GM18511 (cell line): ENCODE measurements at regions not wholly inside any gene's neighbourhood (a gene's known extent, or its start where the extent isn't known, plus 50 kb on each side); places are given as distances from the start of the nearest gene placed in this dataset.
"Not testable (repeated sequence)": the region's sequence is repeated elsewhere in the genome, so short reads cannot be mapped to it uniquely, and the experiment has no call there.

Experiments used
- ATAC-seq: cut with Tn5 transposase; IDR thresholded peaks from one replicate; pipeline ENCODE4 v1.9.1; 2021; ENCODE audit warnings: mild to moderate bottlenecking, moderate library complexity; ENCODE audit not compliant: unreplicated experiment

DNA sequence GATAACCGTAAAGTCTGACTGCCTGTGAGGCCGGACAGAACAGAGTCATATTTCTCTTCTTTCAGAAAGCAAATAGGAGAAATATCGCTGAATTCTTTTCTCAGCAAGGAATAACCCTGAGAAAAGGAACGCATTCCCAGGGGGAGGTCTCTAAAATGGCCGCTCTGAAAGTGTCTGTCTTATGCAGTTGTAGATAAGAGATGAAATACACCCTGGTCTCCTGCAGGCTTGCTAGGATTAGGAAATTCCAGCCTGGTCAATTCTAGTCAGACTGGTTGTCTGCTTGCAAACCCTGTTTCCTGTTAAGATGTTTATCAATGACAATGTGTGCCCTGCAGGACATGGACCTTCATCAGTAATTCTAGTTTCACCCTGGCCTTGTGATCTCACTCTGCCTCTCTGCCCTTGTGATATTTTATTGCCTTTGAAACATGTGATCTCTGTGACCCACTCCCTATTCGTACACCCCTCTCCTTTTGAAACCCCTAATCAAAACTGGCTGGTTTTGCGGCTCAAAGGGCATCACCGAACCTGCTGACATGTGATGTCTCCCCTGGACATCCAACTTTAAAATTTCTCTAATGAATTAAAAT lies 934.8 kb upstream of the SPRY2 start:
- no peak for ATAC-seq

- ATAC-seq, result no peak
These were observed 906.8 kb upstream of the SPRY2 start for GRCh38 chr13:81247711-81248110.

DNA sequence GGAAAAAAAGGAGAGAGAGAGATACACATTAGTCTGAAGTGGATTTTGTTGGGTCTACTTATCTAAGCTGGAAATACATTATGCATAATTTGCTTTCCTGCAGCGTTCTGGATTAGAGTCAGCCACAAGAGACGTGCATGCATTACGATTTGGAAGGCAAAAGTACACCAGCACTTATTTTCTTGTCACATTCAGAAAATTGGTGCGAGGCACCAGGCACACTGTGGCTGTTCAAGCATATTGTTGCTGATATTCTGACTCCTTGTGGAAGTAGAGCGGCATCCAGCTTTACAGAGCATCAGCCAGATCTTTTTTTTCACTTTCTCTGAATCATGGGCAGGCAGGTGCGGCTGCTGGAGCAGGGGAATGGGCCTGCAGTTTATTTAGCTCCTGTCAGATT lies 905.6 kb upstream of the SPRY2 start:
- ATAC-seq, result no peak

DNA sequence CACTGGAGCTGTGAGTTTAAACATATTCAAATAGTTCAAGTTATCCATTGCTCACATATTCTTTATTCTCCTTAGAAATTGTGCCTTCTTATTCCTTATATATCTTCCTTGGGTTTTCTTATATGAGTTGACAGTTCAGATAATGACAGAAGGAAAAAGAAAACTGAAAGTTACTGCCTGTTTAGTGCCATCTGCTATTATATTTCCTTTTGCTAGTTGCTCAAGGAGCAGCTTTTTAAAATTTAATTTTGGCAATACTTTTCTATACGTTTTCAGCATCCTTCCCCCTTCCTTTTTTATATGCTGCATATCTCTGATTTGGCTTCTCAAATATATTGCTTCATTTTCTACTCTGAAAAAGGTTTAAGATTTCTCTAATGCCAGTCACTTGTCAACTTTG lies 903.1 kb upstream of the SPRY2 start:
- ATAC-seq, result no peak

GRCh38 chr13:81230386-81230785 lies 889.5 kb upstream of the SPRY2 start:
- no peak for ATAC-seq

DNA sequence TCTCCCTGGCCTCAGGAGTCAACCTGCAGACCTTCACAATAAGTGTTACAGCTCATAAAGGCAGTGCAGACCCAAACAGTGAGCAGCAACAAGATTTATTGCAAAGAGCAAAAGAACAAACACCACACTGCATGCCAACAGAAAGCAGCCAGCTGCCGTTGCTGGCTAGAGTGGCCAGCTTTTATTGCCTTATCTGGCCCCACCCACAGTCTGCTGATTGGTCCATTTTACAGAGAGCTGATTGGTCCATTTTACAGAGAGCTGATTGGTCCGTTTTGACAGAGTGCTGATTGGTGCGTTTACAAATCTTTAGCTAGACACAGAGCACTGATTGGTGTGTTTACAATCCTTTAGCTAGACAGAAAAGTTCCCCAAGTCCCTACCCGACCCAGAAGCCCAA lies 885.9 kb upstream of the SPRY2 start:
- not testable (repeated sequence) for ATAC-seq

DNA sequence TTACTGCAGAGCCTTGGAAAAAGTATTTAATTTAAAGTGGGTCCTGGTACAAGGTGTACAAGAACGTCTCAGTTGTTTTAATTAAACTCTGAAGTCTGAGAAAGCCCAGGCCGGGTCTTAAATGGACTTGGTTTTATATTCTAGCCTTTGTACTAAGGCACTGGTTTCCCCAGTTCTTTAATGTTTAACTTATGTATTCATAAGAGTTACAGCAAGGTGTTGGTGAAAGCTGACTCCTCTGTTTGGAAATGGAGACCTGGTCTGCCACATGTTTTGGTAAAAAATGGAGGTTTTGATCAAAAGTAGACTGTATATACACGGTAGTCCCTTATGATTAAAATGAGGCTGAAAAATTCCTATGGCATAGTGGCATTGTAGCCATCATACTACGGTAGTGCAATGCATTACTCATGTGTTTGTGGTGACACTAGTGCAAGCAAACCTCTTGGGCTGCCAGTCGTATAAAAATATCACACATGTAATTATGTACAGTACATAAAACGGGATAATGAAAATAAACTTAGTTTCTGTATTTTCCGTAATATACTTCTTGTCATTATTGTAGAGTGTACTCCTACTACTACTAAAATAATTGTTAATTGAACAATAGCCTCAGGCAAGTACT lies 883.4 kb upstream of the SPRY2 start:
- no peak for ATAC-seq

GRCh38 chr13:81223778-81224177 lies 882.9 kb upstream of the SPRY2 start:
- no peak for ATAC-seq

- ATAC-seq, result no peak
These were observed 870.8 kb upstream of the SPRY2 start for GRCh38 chr13:81211713-81212112.

DNA sequence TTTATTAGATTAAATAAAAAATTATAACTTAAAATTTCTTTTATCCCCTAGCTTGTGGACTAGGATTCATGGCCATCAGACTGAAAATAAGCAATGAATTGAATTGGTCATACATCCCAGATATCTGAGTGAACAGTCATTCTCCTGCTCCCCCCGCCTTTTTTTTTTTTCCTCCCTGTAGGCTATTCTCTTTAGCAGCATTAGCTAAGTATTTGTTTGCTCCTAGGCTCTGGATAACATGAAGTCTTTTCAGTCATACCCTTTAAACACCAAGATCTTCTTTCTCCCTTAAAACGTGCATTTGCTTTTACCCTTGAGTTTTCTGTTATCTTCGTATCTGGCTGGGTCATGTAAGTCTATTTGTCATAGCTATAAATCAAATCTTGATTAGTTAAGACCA lies 866.7 kb upstream of the SPRY2 start:
- ATAC-seq, result no peak

DNA sequence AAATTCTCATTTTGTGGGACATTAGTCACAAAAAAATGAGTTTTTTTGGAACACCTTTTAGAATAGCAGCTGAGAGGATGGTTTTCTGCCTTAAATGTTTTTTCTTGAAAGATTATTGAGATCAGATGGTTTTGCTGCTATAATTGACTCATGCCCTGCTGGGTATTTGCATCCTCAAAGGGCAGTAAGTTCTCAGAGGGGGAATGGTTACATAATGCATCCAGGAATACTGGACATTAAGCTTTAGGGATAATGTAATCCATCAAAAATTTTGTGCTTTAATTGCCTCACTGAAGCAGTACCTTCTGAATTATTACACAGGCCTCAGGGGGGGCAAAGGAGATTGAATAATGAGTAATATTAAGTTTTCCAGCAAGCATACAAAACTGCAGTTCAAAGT lies 866.3 kb upstream of the SPRY2 start:
- no peak for ATAC-seq

DNA sequence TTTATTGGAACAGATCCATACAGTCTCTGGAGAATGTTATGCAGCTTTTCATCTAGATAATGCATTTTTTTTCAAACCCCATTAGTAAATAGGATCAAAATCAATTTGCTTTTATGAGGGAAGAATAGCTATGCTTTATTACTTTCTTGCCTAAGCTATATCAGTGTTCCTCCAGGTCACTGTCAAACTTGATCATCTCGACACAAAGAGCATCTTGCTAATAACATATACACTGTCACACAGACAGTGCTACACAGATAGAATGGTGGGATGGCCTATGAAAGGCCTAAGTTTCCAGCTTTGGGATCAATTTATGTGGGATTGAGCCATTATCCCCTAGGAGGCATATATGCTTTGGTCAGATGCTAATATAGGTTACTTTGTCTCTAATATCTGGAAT lies 862.9 kb upstream of the SPRY2 start:
- no peak for ATAC-seq

DNA sequence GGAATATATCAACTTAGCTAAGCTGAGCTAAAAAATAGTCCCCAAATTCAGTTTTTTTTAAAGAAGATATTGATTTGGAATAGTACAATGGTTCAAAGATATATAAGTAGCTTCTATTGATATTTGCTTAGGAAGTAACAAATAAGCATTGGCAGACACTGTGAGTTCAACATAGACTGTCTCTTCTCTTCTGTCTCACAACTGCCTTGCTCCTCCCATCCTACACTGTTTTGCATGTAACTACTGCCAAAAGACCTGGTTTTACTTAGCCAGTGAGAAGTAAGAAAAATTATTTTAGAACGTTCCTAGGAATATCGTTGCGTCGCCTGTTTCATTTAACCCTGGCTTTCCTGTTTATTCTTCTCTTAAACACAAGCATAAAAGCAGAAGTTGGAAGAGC lies 859.0 kb upstream of the SPRY2 start:
- ATAC-seq, result no peak

GRCh38 chr13:81197966-81198365 lies 857.0 kb upstream of the SPRY2 start:
- ATAC-seq, result no peak

DNA sequence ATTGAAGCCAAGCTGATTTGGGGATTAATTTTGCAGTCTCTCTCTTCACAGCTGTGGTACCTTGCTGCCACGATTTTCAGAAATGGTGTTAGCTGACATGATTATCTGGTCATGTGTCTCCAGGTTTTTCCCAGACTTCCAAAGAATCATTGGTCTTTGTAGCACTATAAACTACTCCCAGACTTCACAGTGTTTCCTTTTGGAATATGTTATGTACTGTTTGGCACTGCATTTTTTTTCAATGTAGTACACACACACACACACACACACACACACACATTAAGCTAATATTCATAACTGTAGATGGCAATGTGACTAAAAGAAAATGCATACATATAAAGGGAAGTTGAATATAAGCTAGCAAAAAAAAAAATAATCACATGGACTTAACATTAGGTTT lies 856.6 kb upstream of the SPRY2 start:
- no peak for ATAC-seq

- ATAC-seq, result no peak
These were observed 853.4 kb upstream of the SPRY2 start for GRCh38 chr13:81194362-81194761.

- ATAC-seq, result no peak
These were observed 843.8 kb upstream of the SPRY2 start for GRCh38 chr13:81184556-81185265.

DNA sequence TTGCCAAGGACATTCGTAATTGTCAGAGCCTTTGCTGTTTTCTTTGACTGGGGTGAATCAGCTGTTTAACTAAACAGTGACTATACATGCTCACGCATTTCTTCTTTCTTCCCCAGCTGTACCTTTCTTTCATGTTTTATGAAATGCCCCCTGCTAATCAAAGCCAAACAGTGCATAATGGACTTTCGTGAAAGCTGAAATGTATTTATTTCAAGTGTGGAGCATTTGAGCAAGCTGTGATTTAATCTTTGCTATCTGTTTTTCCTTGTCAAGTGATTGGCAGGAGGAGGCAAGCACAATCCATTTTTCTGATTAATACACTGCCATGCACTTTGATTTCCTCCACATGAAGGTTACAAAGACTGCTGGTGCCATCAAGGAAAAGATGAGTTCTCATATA lies 831.7 kb upstream of the SPRY2 start:
- ATAC-seq, result no peak

DNA sequence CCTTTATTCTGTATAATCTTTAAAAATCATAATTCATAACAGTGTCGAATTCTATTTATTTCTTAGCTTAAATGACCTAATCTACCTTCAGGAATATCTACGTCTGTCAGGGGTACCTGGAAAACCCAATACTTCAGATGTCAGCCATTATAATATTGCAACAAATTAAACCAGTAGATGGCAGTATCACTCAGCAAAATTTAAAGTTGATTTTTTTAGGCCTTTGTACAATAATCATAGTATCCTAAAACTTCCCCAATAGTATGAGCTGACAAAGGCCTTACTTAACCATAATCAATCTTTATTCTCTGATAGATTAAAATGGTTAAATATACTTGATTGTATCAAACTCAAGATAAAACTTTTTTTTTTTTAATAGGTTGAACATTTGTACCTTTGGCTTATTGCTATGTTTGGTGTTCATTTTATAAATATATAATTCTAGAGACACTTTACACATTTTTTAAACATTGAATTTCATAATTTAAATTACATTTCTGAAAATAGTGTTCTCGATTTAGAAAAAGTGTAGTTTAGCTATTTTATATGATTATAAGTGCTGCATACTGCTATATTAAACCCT lies 830.2 kb upstream of the SPRY2 start:
- ATAC-seq, result peak; percentile 69

DNA sequence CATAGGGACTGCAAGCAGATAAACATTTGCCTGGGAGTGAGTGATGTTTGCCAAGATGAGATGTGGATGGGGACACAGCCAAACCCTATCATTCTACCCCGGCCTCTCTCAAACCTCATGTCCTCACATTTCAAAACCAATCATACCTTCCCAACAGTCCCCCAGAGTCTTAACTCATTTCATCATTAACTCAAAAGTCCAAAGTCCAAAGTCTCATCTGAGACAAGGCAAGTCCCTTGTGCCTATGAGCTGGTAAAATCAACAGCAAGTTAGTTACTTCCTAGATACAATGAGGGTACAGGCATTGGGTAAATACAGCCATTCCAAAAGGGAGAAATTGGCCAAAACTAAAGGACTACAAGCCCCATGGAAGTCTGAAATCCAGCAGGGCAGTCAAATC lies 822.9 kb upstream of the SPRY2 start:
- ATAC-seq, result not testable (repeated sequence)

DNA sequence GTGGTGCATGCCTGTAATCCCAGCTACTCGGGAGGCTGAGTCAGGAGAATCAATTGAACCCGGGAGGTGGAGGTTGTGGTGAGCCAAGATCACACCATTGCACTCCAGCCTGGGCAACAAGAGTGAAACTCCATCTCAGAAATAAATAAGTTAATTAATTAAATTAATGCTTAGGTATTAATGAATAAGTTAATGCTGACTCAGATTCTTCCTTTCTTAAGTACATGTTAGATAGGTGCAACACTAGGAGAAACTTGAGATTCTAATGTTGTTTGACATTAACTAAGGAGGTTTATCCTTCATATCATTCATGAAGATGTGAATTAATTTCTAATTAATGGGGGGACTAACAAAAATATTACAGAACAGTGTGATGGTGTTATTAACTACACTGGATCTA lies 812.6 kb upstream of the SPRY2 start:
- no peak for ATAC-seq

- ATAC-seq, result no peak
These were observed 807.9 kb upstream of the SPRY2 start for GRCh38 chr13:81148822-81149221.
